GM21381 (cell line): ENCODE measurements at regions not wholly inside any gene's neighbourhood (a gene's known extent, or its start where the extent isn't known, plus 50 kb on each side); places are given as distances from the start of the nearest gene placed in this dataset.
"Not testable (repeated sequence)": the region's sequence is repeated elsewhere in the genome, so short reads cannot be mapped to it uniquely, and the experiment has no call there.

ENCODE experiments used
- ATAC-seq: cut with Tn5 transposase; IDR thresholded peaks from one replicate; pipeline ENCODE4 v1.9.1; 2021; ENCODE audit warnings: mild to moderate bottlenecking, moderate library complexity; ENCODE audit not compliant: unreplicated experiment

GRCh38 chr18:78807668-78808067, 171.9 kb upstream of the SALL3 start:
- no peak for ATAC-seq

GRCh38 chr18:78809845-78810244, 169.8 kb upstream of the SALL3 start:
- ATAC-seq: no peak

- ATAC-seq: no peak
Measured at GRCh38 chr18:78810706-78811105, 168.9 kb upstream of the SALL3 start.

GRCh38 chr18:78812067-78812466, 167.6 kb upstream of the SALL3 start:
- ATAC-seq: no peak

GRCh38 chr18:78813156-78813555, 166.5 kb upstream of the SALL3 start:
- no peak for ATAC-seq

- no peak for ATAC-seq
Measured at GRCh38 chr18:78813936-78814710, 165.5 kb upstream of the SALL3 start.

- ATAC-seq: no peak
Measured at GRCh38 chr18:78814766-78815165, 164.9 kb upstream of the SALL3 start.

- ATAC-seq: no peak
Measured at GRCh38 chr18:78816114-78816513, 163.5 kb upstream of the SALL3 start.

- no peak for ATAC-seq
Measured at GRCh38 chr18:78816916-78817315, 162.7 kb upstream of the SALL3 start.

- ATAC-seq: no peak
Measured at GRCh38 chr18:78818495-78818894, 161.1 kb upstream of the SALL3 start.

GRCh38 chr18:78818961-78819360, 160.7 kb upstream of the SALL3 start:
- no peak for ATAC-seq

GRCh38 chr18:78820161-78820834, 159.3 kb upstream of the SALL3 start:
- no peak for ATAC-seq

GRCh38 chr18:78821396-78821795, 158.2 kb upstream of the SALL3 start:
- ATAC-seq: no peak

GRCh38 chr18:78822171-78822948, 157.3 kb upstream of the SALL3 start:
- ATAC-seq: no peak

- ATAC-seq: no peak
Measured at GRCh38 chr18:78822949-78823285, 156.7 kb upstream of the SALL3 start.

- ATAC-seq: no peak
Measured at GRCh38 chr18:78825168-78825567, 154.4 kb upstream of the SALL3 start.

- no peak for ATAC-seq
Measured at GRCh38 chr18:78826631-78827030, 153.0 kb upstream of the SALL3 start.

GRCh38 chr18:78827141-78827540, 152.5 kb upstream of the SALL3 start:
- no peak for ATAC-seq

- ATAC-seq: no peak
Measured at GRCh38 chr18:78828131-78828530, 151.5 kb upstream of the SALL3 start.

- ATAC-seq: not testable (repeated sequence)
Measured at GRCh38 chr18:78829026-78829425, 150.6 kb upstream of the SALL3 start.

GRCh38 chr18:78830161-78830560, 149.5 kb upstream of the SALL3 start:
- ATAC-seq: no peak

- no peak for ATAC-seq
Measured at GRCh38 chr18:78830826-78831225, 148.8 kb upstream of the SALL3 start.
